MM.1S (cell line): ENCODE measurements at regions not wholly inside any gene's neighbourhood (a gene's known extent, or its start where the extent isn't known, plus 50 kb on each side); places are given as distances from the start of the nearest gene placed in this dataset.

Experiments used
- DNase-seq: peaks from one replicate; pipeline ENCODE4 v3.0.0-alpha.2; 2015
- H2AFZ ChIP-seq: fragments of 300-600 bp; sonication (generic); 2 replicates; pipeline ENCODE4 v1.6.0; 2016; ENCODE audit warnings: antibody characterized with exemption, low read length
- H3F3A ChIP-seq: fragments of 300-600 bp; sonication (generic); 2 replicates; pipeline ENCODE4 v1.6.1; 2016; ENCODE audit warnings: mild to moderate bottlenecking, antibody characterized with exemption, low read length, moderate library complexity, mixed read lengths; ENCODE audit not compliant: insufficient read depth
- H3K27ac ChIP-seq: fragments of 300-600 bp; sonication (generic); 2 replicates; pipeline ENCODE4 v1.5.1; 2016; ENCODE audit warnings: mild to moderate bottlenecking, low read length
- H3K27me3 ChIP-seq: fragments of 300-600 bp; sonication (generic); replicated peaks from 2 replicates; pipeline ENCODE4 v1.6.0; 2016; ENCODE audit warnings: low read length; ENCODE audit not compliant: insufficient read depth
- H3K36me3 ChIP-seq: fragments of 300-600 bp; sonication (generic); replicated peaks from 2 replicates; pipeline ENCODE4 v1.6.1; 2016; ENCODE audit warnings: mild to moderate bottlenecking, low read length, mixed read lengths; ENCODE audit not compliant: insufficient read depth
- H3K4me1 ChIP-seq: fragments of 300-600 bp; sonication (generic); 2 replicates; pipeline ENCODE4 v1.6.1; 2016; ENCODE audit warnings: low read length, mixed read lengths
- H3K4me2 ChIP-seq: fragments of 300-600 bp; sonication (generic); 2 replicates; pipeline ENCODE4 v1.6.0; 2016; ENCODE audit warnings: low read depth, low read length
- H3K4me3 ChIP-seq: fragments of 300-600 bp; sonication (generic); 2 replicates; pipeline ENCODE4 v1.5.1; 2016; ENCODE audit warnings: low read length, mixed read lengths
- H3K79me2 ChIP-seq: fragments of 300-600 bp; sonication (generic); 2 replicates; pipeline ENCODE4 v1.6.1; 2016; ENCODE audit warnings: mixed run types, low read length, mixed read lengths
- H3K9ac ChIP-seq: fragments of 300-600 bp; sonication (generic); 2 replicates; pipeline ENCODE4 v1.6.1; 2016; ENCODE audit warnings: low read length, mixed read lengths
- H3K9me2 ChIP-seq: fragments of 300-600 bp; sonication (generic); replicated peaks from 2 replicates; pipeline ENCODE4 v1.6.1; 2016; ENCODE audit warnings: mild to moderate bottlenecking, low read length, mixed read lengths; ENCODE audit not compliant: insufficient read depth
- H3K9me3 ChIP-seq: fragments of 300-600 bp; sonication (generic); replicated peaks from 2 replicates; pipeline ENCODE4 v1.6.1; 2016; ENCODE audit warnings: mild to moderate bottlenecking, low read length, mixed read lengths; ENCODE audit not compliant: insufficient read depth
- H4K20me1 ChIP-seq: fragments of 300-600 bp; sonication (generic); 2 replicates; pipeline ENCODE4 v1.6.1; 2016; ENCODE audit warnings: mild to moderate bottlenecking, low read length, moderate library complexity, mixed read lengths; ENCODE audit not compliant: insufficient read depth
- CTCF ChIP-seq: fragments of 300-600 bp; sonication (generic); IDR thresholded peaks from 2 replicates; pipeline ENCODE4 v1.5.1; 2016; ENCODE audit warnings: antibody characterized with exemption, low read length, mixed read lengths
- EZH2 ChIP-seq: fragments of 300-600 bp; sonication (generic); optimal IDR thresholded peaks from 2 replicates; pipeline ENCODE3; 2017; ENCODE audit warnings: low read depth, mild to moderate bottlenecking, antibody characterized with exemption, low read length, mixed read lengths
- EZH2phosphoT487 ChIP-seq: fragments of 300-600 bp; sonication (generic); IDR thresholded peaks from 2 replicates; pipeline ENCODE4 v1.6.1; 2018; ENCODE audit warnings: antibody characterized with exemption, low read length

GRCh38 chr15:72939514-72940228 is 112.6 kb upstream of the NEO1 start:
- no peak for TF ChIP-seq EZH2
- TF ChIP-seq EZH2phosphoT487 = no peak
- TF ChIP-seq CTCF = no peak
- Histone ChIP-seq H4K20me1 (no peaks in the 10 kb centered on the region), H3F3A (no peaks in the 10 kb centered on the region), H2AFZ (no peak overlapping the region), H3K4me2 (no peak overlapping the region), H3K9me2 (no peaks in the 10 kb centered on the region), H3K9me3 (no peaks in the 10 kb centered on the region), H3K9ac (no peak overlapping the region), H3K27ac (no peak overlapping the region), H3K36me3 (no peaks in the 10 kb centered on the region), H3K27me3 (no peaks in the 10 kb centered on the region), H3K4me1 (no peaks in the 10 kb centered on the region), H3K4me3 (no peak overlapping the region), H3K79me2 (no peaks in the 10 kb centered on the region)
- no peak for DNase-seq

- Histone ChIP-seq H3K4me2 (no peak overlapping the region), H3K9me3 (no peaks in the 10 kb centered on the region), H3K27ac (no peak overlapping the region), H3K9me2 (no peaks in the 10 kb centered on the region), H4K20me1 (no peaks in the 10 kb centered on the region), H2AFZ (no peak overlapping the region), H3K9ac (no peak overlapping the region), H3K4me1 (0 out of 2 replicates have a peak, but pooled peaks cover 5% of the 10 kb centered on the region), H3K27me3 (no peaks in the 10 kb centered on the region), H3K36me3 (no peaks in the 10 kb centered on the region), H3K4me3 (no peak overlapping the region), H3K79me2 (no peaks in the 10 kb centered on the region), H3F3A (no peaks in the 10 kb centered on the region)
- no peak for DNase-seq
- TF ChIP-seq EZH2phosphoT487 (no peak), EZH2 (no peak), CTCF (no peak)
Observed at GRCh38 chr15:72936691-72937679, 115.3 kb upstream of the NEO1 start.

GRCh38 chr15:72936237-72936636 is 116.0 kb upstream of the NEO1 start:
- H3K9me3 ChIP-seq = no peaks in the 10 kb centered on the region
- no peak overlapping the region for H3K27ac ChIP-seq
- no peaks in the 10 kb centered on the region for H3K27me3 ChIP-seq
- no peak overlapping the region for H3K4me3 ChIP-seq
- no peak for DNase-seq
- H3K4me1 ChIP-seq = 0 out of 2 replicates have a peak, but pooled peaks cover 5% of the 10 kb centered on the region
- H2AFZ ChIP-seq = no peak overlapping the region
- H3F3A ChIP-seq = no peaks in the 10 kb centered on the region
- no peaks in the 10 kb centered on the region for H3K79me2 ChIP-seq
- no peak overlapping the region for H3K4me2 ChIP-seq
- H3K9ac ChIP-seq = no peak overlapping the region
- TF ChIP-seq EZH2 = no peak
- no peaks in the 10 kb centered on the region for H3K36me3 ChIP-seq
- H4K20me1 ChIP-seq = no peaks in the 10 kb centered on the region
- H3K9me2 ChIP-seq = no peaks in the 10 kb centered on the region
